Neural cell (in vitro differentiated cells): ENCODE measurements at regions not wholly inside any gene's neighbourhood (a gene's known extent, or its start where the extent isn't known, plus 50 kb on each side); places are given as distances from the start of the nearest gene placed in this dataset.

Source experiments
- CTCF ChIP-seq: fragments of 450-650 bp; IDR thresholded peaks from 2 replicates; pipeline ENCODE4 v1.5.1; 2014; ENCODE audit warnings: antibody characterized with exemption, mild to moderate bottlenecking, moderate library complexity; ENCODE audit not compliant: poor library complexity, severe bottlenecking
- EP300 ChIP-seq: fragments of 450-650 bp; conservative IDR thresholded peaks from 2 replicates; pipeline ENCODE4 v1.6.1; 2014; ENCODE audit warnings: antibody characterized with exemption, mild to moderate bottlenecking, moderate library complexity; ENCODE audit not compliant: poor library complexity, severe bottlenecking
- EZH2 ChIP-seq: fragments of 200-600, 300-800 bp; shearing (Covaris generic), sonication (generic); IDR thresholded peaks from 2 replicates; pipeline ENCODE4 v1.6.1; 2014; ENCODE audit warnings: antibody characterized with exemption, low read length, borderline replicate concordance, mild to moderate bottlenecking; ENCODE audit not compliant: insufficient read depth, poor library complexity, severe bottlenecking
- MXI1 ChIP-seq: fragments of 450-650 bp; conservative IDR thresholded peaks from 2 replicates; pipeline ENCODE4 v1.6.1; 2014; ENCODE audit warnings: antibody characterized with exemption, mild to moderate bottlenecking; ENCODE audit not compliant: poor library complexity, severe bottlenecking
- RAD21 ChIP-seq: fragments of 450-650 bp; conservative IDR thresholded peaks from 2 replicates; pipeline ENCODE4 v1.6.1; 2014; ENCODE audit warnings: antibody characterized with exemption, mild to moderate bottlenecking, moderate library complexity
- REST ChIP-seq: IDR thresholded peaks from 2 replicates; pipeline ENCODE4 v1.6.1; 2012; ENCODE audit warnings: borderline replicate concordance
- SMC3 ChIP-seq: fragments of 450-650 bp; conservative IDR thresholded peaks from 2 replicates; pipeline ENCODE4 v1.6.1; 2014; ENCODE audit warnings: antibody characterized with exemption, mild to moderate bottlenecking, moderate library complexity; ENCODE audit not compliant: poor library complexity

GRCh38 chr4:138668309-138668708, 347.3 kb upstream of the NOCT start:
- TF ChIP-seq CTCF = no peak
- TF ChIP-seq EZH2 = no peak
- TF ChIP-seq MXI1 = no peak
- no peak for TF ChIP-seq REST
- TF ChIP-seq RAD21 = no peak
- TF ChIP-seq SMC3 = no peak
- TF ChIP-seq EP300 = no peak
